Brain microvascular endothelial cell (primary cell): ENCODE measurements at regions not wholly inside any gene's neighbourhood (a gene's known extent, or its start where the extent isn't known, plus 50 kb on each side); places are given as distances from the start of the nearest gene placed in this dataset.

Experiments used
- DNase-seq: peaks from one replicate; pipeline ENCODE4 v3.0.0-alpha.2; 2020
- H3K27ac ChIP-seq: fragments of 250-450 bp; sonication (Bioruptor Pico); 2 replicates; pipeline ENCODE4 v1.5.1; 2020; ENCODE audit warnings: mild to moderate bottlenecking, moderate library complexity
- H3K27me3 ChIP-seq: fragments of 250-450 bp; sonication (Bioruptor Pico); replicated peaks from 2 replicates; pipeline ENCODE4 v1.5.1; 2020; ENCODE audit warnings: mild to moderate bottlenecking
- H3K36me3 ChIP-seq: fragments of 250-450 bp; sonication (Bioruptor Pico); replicated peaks from 2 replicates; pipeline ENCODE4 v1.5.1; 2020; ENCODE audit warnings: mild to moderate bottlenecking
- H3K4me3 ChIP-seq: 2 replicates; pipeline ENCODE4 v1.5.1; 2011; ENCODE audit warnings: low read depth, mild to moderate bottlenecking, control low read depth, low read length, moderate library complexity
- CTCF ChIP-seq: IDR thresholded peaks from 2 replicates; pipeline ENCODE4 v1.5.1; 2011; ENCODE audit warnings: low read depth, mild to moderate bottlenecking, moderate library complexity, low read length, control low read depth, inconsistent platforms; ENCODE audit errors: missing control alignments
- in situ Hi-C: cut with HindIII; loops from 2 replicates; pipeline ENCODE4 v1.10.0; 2017; ENCODE audit warnings: low sequenced_read_pairs, low pct_ligation_motif_present

DNA sequence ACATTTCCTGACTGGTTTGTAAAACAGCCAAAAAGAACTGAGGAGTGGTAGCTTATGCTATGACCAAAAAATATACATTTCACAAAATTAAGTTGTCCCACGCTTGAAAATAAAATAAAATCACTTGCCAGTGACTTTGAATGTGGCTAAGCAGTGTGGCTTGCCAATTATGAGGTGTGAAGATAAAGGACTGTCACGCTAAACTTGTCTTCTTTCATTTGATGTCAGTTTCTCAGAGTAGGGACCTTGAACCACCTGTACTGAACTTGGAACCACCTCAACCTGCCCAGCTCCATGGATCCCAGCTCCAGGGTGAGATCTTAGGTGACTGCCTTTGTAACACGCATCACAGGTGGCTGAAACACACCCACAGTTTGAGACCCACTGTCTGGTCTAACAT lies 113.7 kb upstream of the TBL1X start:
- H3K27me3 ChIP-seq, result no peaks in the 10 kb centered on the region
- no peak for TF ChIP-seq CTCF
- H3K36me3 ChIP-seq, result no peaks in the 10 kb centered on the region
- no peak overlapping the region for H3K4me3 ChIP-seq
- in situ Hi-C loops, result no loop called here
- H3K27ac ChIP-seq, result no peak overlapping the region
- DNase-seq, result no peak

DNA sequence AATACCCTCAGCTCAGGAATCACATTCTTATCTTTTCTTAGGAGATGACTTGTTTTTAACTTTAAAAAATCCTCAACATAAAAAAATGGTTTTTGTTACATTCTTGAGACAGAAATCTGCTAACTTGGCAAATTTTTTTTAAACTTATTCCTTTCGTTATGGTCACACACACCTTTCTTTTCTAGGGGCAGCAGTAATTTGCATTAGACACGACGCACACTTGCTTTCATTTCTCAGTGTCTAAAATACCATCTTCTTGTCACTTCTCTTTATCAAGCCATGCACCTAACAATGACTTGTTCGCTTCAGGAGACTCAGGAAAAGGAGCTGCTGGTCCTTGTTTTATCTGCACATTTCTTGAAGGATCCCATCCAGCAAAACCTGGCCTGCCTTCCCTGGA lies 112.6 kb upstream of the TBL1X start:
- Histone ChIP-seq H3K36me3 (no peaks in the 10 kb centered on the region), H3K27me3 (no peaks in the 10 kb centered on the region), H3K27ac (no peak overlapping the region), H3K4me3 (no peak overlapping the region)
- TF ChIP-seq CTCF, result no peak
- no peak for DNase-seq
- in situ Hi-C loops, result no loop called here

- no peaks in the 10 kb centered on the region for H3K36me3 ChIP-seq
- TF ChIP-seq CTCF, result no peak
- in situ Hi-C loops, result no loop called here
- no peak overlapping the region for H3K27ac ChIP-seq
- no peaks in the 10 kb centered on the region for H3K27me3 ChIP-seq
- H3K4me3 ChIP-seq, result no peak overlapping the region
- DNase-seq, result peak; percentile 32
Measured at GRCh38 chrX:9352694-9353411, 112.0 kb upstream of the TBL1X start.

GRCh38 chrX:9354918-9355317 lies 109.9 kb upstream of the TBL1X start:
- Histone ChIP-seq H3K27me3 (no peaks in the 10 kb centered on the region), H3K36me3 (no peaks in the 10 kb centered on the region), H3K27ac (no peak overlapping the region), H3K4me3 (no peak overlapping the region)
- no peak for TF ChIP-seq CTCF
- DNase-seq, result no peak
- in situ Hi-C loops, result no loop called here

- in situ Hi-C loops, result no loop called here
- TF ChIP-seq CTCF, result no peak
- Histone ChIP-seq H3K36me3 (no peaks in the 10 kb centered on the region), H3K4me3 (no peak overlapping the region), H3K27ac (no peak overlapping the region), H3K27me3 (no peaks in the 10 kb centered on the region)
- no peak for DNase-seq
Measured at GRCh38 chrX:9355739-9356138, 109.1 kb upstream of the TBL1X start.

DNA sequence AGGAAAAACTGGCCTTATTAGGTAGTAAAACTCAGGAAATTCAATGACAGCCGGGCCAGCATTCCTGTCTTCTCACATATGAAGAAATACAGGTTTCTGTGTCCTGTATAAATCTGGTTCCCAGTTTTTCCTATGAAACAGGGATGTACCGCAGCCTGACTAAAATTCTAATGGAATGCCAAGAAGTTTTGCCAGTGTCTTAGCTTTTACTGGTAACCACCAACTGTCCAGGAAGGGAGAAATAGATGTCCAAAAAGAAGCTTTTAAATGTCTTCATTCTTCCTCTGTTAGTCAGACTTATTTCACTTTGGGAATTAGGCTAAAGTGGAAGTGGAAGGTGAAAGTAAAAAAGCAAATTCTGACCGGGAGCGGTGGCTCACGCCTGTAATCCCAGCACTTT lies 108.0 kb upstream of the TBL1X start:
- no peaks in the 10 kb centered on the region for H3K27me3 ChIP-seq
- in situ Hi-C loops, result no loop called here
- H3K36me3 ChIP-seq, result no peaks in the 10 kb centered on the region
- no peak overlapping the region for H3K27ac ChIP-seq
- no peak for TF ChIP-seq CTCF
- no peak overlapping the region for H3K4me3 ChIP-seq
- no peak for DNase-seq
